ENCODE measurements at regions not wholly inside any gene's neighbourhood (a gene's known extent, or its start where the extent isn't known, plus 50 kb on each side); places are given as distances from the start of the nearest gene placed in this dataset.

- no peaks in the 10 kb centered on the region for H3K36me3 Mint-ChIP-seq
- peaks cover 0 to 7% (median 4%) of the 10 kb centered on the region in 7 donors for H3K9me3 Mint-ChIP-seq
- H3K27me3 Mint-ChIP-seq, result no peaks in the 10 kb centered on the region
- H3K4me1 Mint-ChIP-seq, result no peaks in the 10 kb centered on the region
- no peak overlapping the region for H3K27ac Mint-ChIP-seq
- DNase-seq (no peak), ATAC-seq (ENCODE audit: low read depth in 2 of 2) (no peak)
- no peak overlapping the region for H3K4me3 Mint-ChIP-seq
Observed at GRCh38 chr4:160869899-160870298, 1293.9 kb downstream of the FSTL5 start.

- Mint-ChIP-seq H3K36me3 (no peaks in the 10 kb centered on the region), H3K9me3 (peaks cover 0 to 8% (median 4%) of the 10 kb centered on the region in 7 donors), H3K27ac (no peak overlapping the region), H3K27me3 (no peaks in the 10 kb centered on the region), H3K4me1 (no peaks in the 10 kb centered on the region), H3K4me3 (no peak overlapping the region)
- ATAC-seq (ENCODE audit: low read depth in 2 of 2) (no peak), DNase-seq (no peak)
Observed at GRCh38 chr4:160872491-160872890, 1291.3 kb downstream of the FSTL5 start.

GRCh38 chr4:160877087-160877790 is 1286.6 kb downstream of the FSTL5 start:
- Mint-ChIP-seq H3K4me3 (no peak overlapping the region), H3K36me3 (no peaks in the 10 kb centered on the region), H3K9me3 (peaks cover 0 to 4% (median 2%) of the 10 kb centered on the region in 7 donors), H3K27ac (no peak overlapping the region), H3K4me1 (no peaks in the 10 kb centered on the region), H3K27me3 (no peaks in the 10 kb centered on the region)
- DNase-seq (no peak), ATAC-seq (ENCODE audit: low read depth in 2 of 2) (no peak)

- H3K36me3 Mint-ChIP-seq, result no peaks in the 10 kb centered on the region
- ATAC-seq (ENCODE audit: low read depth in 2 of 2) (no peak), DNase-seq (no peak)
- H3K9me3 Mint-ChIP-seq, result peaks cover 0 to 8% (median 2%) of the 10 kb centered on the region in 7 donors
- no peaks in the 10 kb centered on the region for H3K27me3 Mint-ChIP-seq
- no peak overlapping the region for H3K4me3 Mint-ChIP-seq
- no peak overlapping the region for H3K27ac Mint-ChIP-seq
- H3K4me1 Mint-ChIP-seq, result no peaks in the 10 kb centered on the region
Observed at GRCh38 chr4:160880180-160880579, 1283.6 kb downstream of the FSTL5 start.

GRCh38 chr4:160887668-160888067 is 1276.1 kb downstream of the FSTL5 start:
- H3K27ac Mint-ChIP-seq, result no peak overlapping the region
- DNase-seq, result no peak
- no peaks in the 10 kb centered on the region for H3K36me3 Mint-ChIP-seq
- ATAC-seq (ENCODE audit: low read depth in 2 of 2), result no peak
- H3K27me3 Mint-ChIP-seq, result no peaks in the 10 kb centered on the region
- no peak overlapping the region for H3K4me3 Mint-ChIP-seq
- peaks cover 0 to 7% (median 4%) of the 10 kb centered on the region in 7 donors for H3K9me3 Mint-ChIP-seq
- H3K4me1 Mint-ChIP-seq, result no peaks in the 10 kb centered on the region

- Mint-ChIP-seq H3K4me3 (no peak overlapping the region), H3K36me3 (no peaks in the 10 kb centered on the region), H3K9me3 (peaks cover 0 to 7% (median 0%) of the 10 kb centered on the region in 7 donors), H3K27ac (no peak overlapping the region), H3K4me1 (no peaks in the 10 kb centered on the region), H3K27me3 (no peaks in the 10 kb centered on the region)
- DNase-seq, result no peak
- no peak for ATAC-seq (ENCODE audit: low read depth in 2 of 2)
Observed at GRCh38 chr4:160894128-160894527, 1269.7 kb downstream of the FSTL5 start.

- Mint-ChIP-seq H3K27ac (no peak overlapping the region), H3K9me3 (peaks cover 0 to 7% (median 0%) of the 10 kb centered on the region in 7 donors), H3K4me1 (no peaks in the 10 kb centered on the region), H3K36me3 (no peaks in the 10 kb centered on the region), H3K4me3 (no peak overlapping the region), H3K27me3 (no peaks in the 10 kb centered on the region)
- DNase-seq (no peak), ATAC-seq (ENCODE audit: low read depth in 2 of 2) (no peak)
Observed at GRCh38 chr4:160894809-160895208, 1269.0 kb downstream of the FSTL5 start.

GRCh38 chr4:160927311-160927710 is 1236.5 kb downstream of the FSTL5 start:
- Mint-ChIP-seq H3K4me1 (no peaks in the 10 kb centered on the region), H3K27ac (no peak overlapping the region), H3K9me3 (peaks cover 0 to 11% (median 0%) of the 10 kb centered on the region in 7 donors), H3K4me3 (no peak overlapping the region), H3K27me3 (no peaks in the 10 kb centered on the region), H3K36me3 (no peaks in the 10 kb centered on the region)
- no peak for ATAC-seq (ENCODE audit: low read depth in 2 of 2)
- DNase-seq, result no peak

GRCh38 chr4:160928482-160928881 is 1235.3 kb downstream of the FSTL5 start:
- Mint-ChIP-seq H3K4me1 (no peaks in the 10 kb centered on the region), H3K9me3 (peaks cover 0 to 11% (median 0%) of the 10 kb centered on the region in 7 donors), H3K36me3 (no peaks in the 10 kb centered on the region), H3K4me3 (no peak overlapping the region), H3K27ac (no peak overlapping the region), H3K27me3 (no peaks in the 10 kb centered on the region)
- ATAC-seq (ENCODE audit: low read depth in 2 of 2), result no peak
- no peak for DNase-seq

GRCh38 chr4:160947653-160948052 is 1216.1 kb downstream of the FSTL5 start:
- H3K4me1 Mint-ChIP-seq, result no peaks in the 10 kb centered on the region
- DNase-seq, result no peak
- no peak for ATAC-seq (ENCODE audit: low read depth in 2 of 2)
- H3K36me3 Mint-ChIP-seq, result no peaks in the 10 kb centered on the region
- no peak overlapping the region for H3K4me3 Mint-ChIP-seq
- no peaks in the 10 kb centered on the region for H3K27me3 Mint-ChIP-seq
- H3K27ac Mint-ChIP-seq, result no peak overlapping the region
- peaks cover 0 to 18% (median 2%) of the 10 kb centered on the region in 7 donors for H3K9me3 Mint-ChIP-seq

GRCh38 chr4:160956875-160957274 is 1206.9 kb downstream of the FSTL5 start:
- peaks cover 0 to 7% (median 0%) of the 10 kb centered on the region in 7 donors for H3K9me3 Mint-ChIP-seq
- no peaks in the 10 kb centered on the region for H3K27me3 Mint-ChIP-seq
- DNase-seq (no peak), ATAC-seq (ENCODE audit: low read depth in 2 of 2) (no peak)
- no peak overlapping the region for H3K27ac Mint-ChIP-seq
- H3K4me1 Mint-ChIP-seq, result no peaks in the 10 kb centered on the region
- no peaks in the 10 kb centered on the region for H3K36me3 Mint-ChIP-seq
- no peak overlapping the region for H3K4me3 Mint-ChIP-seq

GRCh38 chr4:160969925-160970324 is 1193.9 kb downstream of the FSTL5 start:
- no peak for ATAC-seq (ENCODE audit: low read depth in 2 of 2)
- Mint-ChIP-seq H3K27me3 (no peaks in the 10 kb centered on the region), H3K4me1 (no peaks in the 10 kb centered on the region)

GRCh38 chr4:160980091-160980490 is 1183.7 kb downstream of the FSTL5 start:
- no peak for DNase-seq
- Mint-ChIP-seq H3K4me1 (no peaks in the 10 kb centered on the region), H3K27ac (no peak overlapping the region), H3K36me3 (no peaks in the 10 kb centered on the region), H3K27me3 (no peaks in the 10 kb centered on the region), H3K9me3 (peaks cover 0 to 5% (median 4%) of the 10 kb centered on the region in 7 donors), H3K4me3 (no peak overlapping the region)
- ATAC-seq (ENCODE audit: low read depth in 2 of 2), result no peak

More at GRCh38 chr4:160969925-160970324, 1193.9 kb downstream of the FSTL5 start:
- no peaks in the 10 kb centered on the region for H3K36me3 Mint-ChIP-seq
- no peak overlapping the region for H3K27ac Mint-ChIP-seq
- no peak overlapping the region for H3K4me3 Mint-ChIP-seq
- DNase-seq, result no peak
- peaks cover 0 to 6% (median 0%) of the 10 kb centered on the region in 7 donors for H3K9me3 Mint-ChIP-seq

GRCh38 chr4:160981083-160981482 is 1182.7 kb downstream of the FSTL5 start:
- H3K36me3 Mint-ChIP-seq, result no peaks in the 10 kb centered on the region
- H3K9me3 Mint-ChIP-seq, result peaks cover 0 to 6% (median 4%) of the 10 kb centered on the region in 7 donors
- DNase-seq, result no peak
- H3K27ac Mint-ChIP-seq, result no peak overlapping the region
- no peaks in the 10 kb centered on the region for H3K27me3 Mint-ChIP-seq
- H3K4me1 Mint-ChIP-seq, result no peaks in the 10 kb centered on the region
- no peak for ATAC-seq (ENCODE audit: low read depth in 2 of 2)
- no peak overlapping the region for H3K4me3 Mint-ChIP-seq
